Endothelial cell of hepatic sinusoid (primary cell): ENCODE measurements at regions not wholly inside any gene's neighbourhood (a gene's known extent, or its start where the extent isn't known, plus 50 kb on each side); places are given as distances from the start of the nearest gene placed in this dataset.
"Not testable (repeated sequence)": the region's sequence is repeated elsewhere in the genome, so short reads cannot be mapped to it uniquely, and the experiment has no call there.

ENCODE experiments used
- in situ Hi-C: cut with HindIII; loops from 2 replicates; pipeline ENCODE4 v1.10.0; 2017; ENCODE audit warnings: low sequenced_read_pairs

GRCh38 chr6:4677751-4678065 is 98.5 kb upstream of the CDYL start:
- in situ Hi-C loops, result no loop called here

- in situ Hi-C loops, result no loop called here
These were observed 99.0 kb upstream of the CDYL start for GRCh38 chr6:4677011-4677750.

GRCh38 chr6:4676016-4676415 is 100.2 kb upstream of the CDYL start:
- in situ Hi-C loops, result no loop called here

- in situ Hi-C loops, result no loop called here
These were observed 101.1 kb upstream of the CDYL start for GRCh38 chr6:4675121-4675520.

- in situ Hi-C loops, result no loop called here
These were observed 102.3 kb upstream of the CDYL start for GRCh38 chr6:4673861-4674260.

- in situ Hi-C loops, result no loop called here
These were observed 103.4 kb upstream of the CDYL start for GRCh38 chr6:4672772-4673171.

GRCh38 chr6:4671587-4672115 is 104.6 kb upstream of the CDYL start:
- in situ Hi-C loops, result no loop called here

- in situ Hi-C loops, result no loop called here
These were observed 105.3 kb upstream of the CDYL start for GRCh38 chr6:4670824-4671409.

GRCh38 chr6:4670290-4670689 is 105.9 kb upstream of the CDYL start:
- in situ Hi-C loops, result no loop called here

- in situ Hi-C loops, result no loop called here
These were observed 107.7 kb upstream of the CDYL start for GRCh38 chr6:4668271-4669179.

- in situ Hi-C loops, result no loop called here
These were observed 108.6 kb upstream of the CDYL start for GRCh38 chr6:4667591-4667990.

- in situ Hi-C loops, result no loop called here
These were observed 109.2 kb upstream of the CDYL start for GRCh38 chr6:4666886-4667513.

- in situ Hi-C loops, result no loop called here
These were observed 110.5 kb upstream of the CDYL start for GRCh38 chr6:4665489-4666417.

GRCh38 chr6:4664911-4665310 is 111.3 kb upstream of the CDYL start:
- in situ Hi-C loops, result no loop called here

GRCh38 chr6:4664117-4664626 is 112.0 kb upstream of the CDYL start:
- in situ Hi-C loops, result no loop called here

- in situ Hi-C loops, result no loop called here
These were observed 113.3 kb upstream of the CDYL start for GRCh38 chr6:4662886-4663285.

- in situ Hi-C loops, result no loop called here
These were observed 114.8 kb upstream of the CDYL start for GRCh38 chr6:4661391-4661790.

- in situ Hi-C loops, result no loop called here
These were observed 115.6 kb upstream of the CDYL start for GRCh38 chr6:4660377-4661321.

GRCh38 chr6:4659719-4660118 is 116.5 kb upstream of the CDYL start:
- in situ Hi-C loops, result not testable (repeated sequence)
